Right atrium auricular region (tissue), 2 donors: ENCODE measurements at regions not wholly inside any gene's neighbourhood (a gene's known extent, or its start where the extent isn't known, plus 50 kb on each side); places are given as distances from the start of the nearest gene placed in this dataset.

Source experiments
- DNase-seq: peaks from one replicate; pipeline ENCODE4 v3.0.0-alpha.2; 2019; ENCODE audit warnings: low spot score
- H3K27ac ChIP-seq, 2 donors: fragments of 200-600 bp; sonication (generic); 1 replicate in 1 of 2; 2 replicates in 1 of 2; pipeline ENCODE4 v1.5.1; 2016 to 2019
- H3K27me3 ChIP-seq, 2 donors: fragments of 200-600 bp; sonication (generic); one replicate each; pipeline versions ENCODE4 v1.5.1 to v1.6.0; 2017 to 2019
- H3K36me3 ChIP-seq: fragments of 200-600 bp; sonication (generic); one replicate; pipeline ENCODE4 v1.5.1; 2016
- H3K4me1 ChIP-seq, 2 donors: fragments of 200-600 bp; sonication (generic); one replicate each; pipeline versions ENCODE4 v1.5.1 to v1.6.0; 2017 to 2019
- H3K4me3 ChIP-seq, 2 donors: fragments of 200-600 bp; sonication (generic); 1 replicate in 1 of 2; 2 replicates in 1 of 2; pipeline ENCODE4 v1.5.1; 2017 to 2019; ENCODE audit warnings: mild to moderate bottlenecking in 1 of 2, moderate library complexity in 1 of 2
- H3K9me3 ChIP-seq, 2 donors: fragments of 200-600 bp; sonication (generic); one replicate each; pipeline ENCODE4 v1.5.1; 2019
- CTCF ChIP-seq, 2 donors: fragments of 200-600 bp; sonication (generic); IDR thresholded peaks; one replicate each; pipeline ENCODE4 v1.5.1; 2019; ENCODE audit warnings: antibody characterized with exemption in 2 of 2

DNA sequence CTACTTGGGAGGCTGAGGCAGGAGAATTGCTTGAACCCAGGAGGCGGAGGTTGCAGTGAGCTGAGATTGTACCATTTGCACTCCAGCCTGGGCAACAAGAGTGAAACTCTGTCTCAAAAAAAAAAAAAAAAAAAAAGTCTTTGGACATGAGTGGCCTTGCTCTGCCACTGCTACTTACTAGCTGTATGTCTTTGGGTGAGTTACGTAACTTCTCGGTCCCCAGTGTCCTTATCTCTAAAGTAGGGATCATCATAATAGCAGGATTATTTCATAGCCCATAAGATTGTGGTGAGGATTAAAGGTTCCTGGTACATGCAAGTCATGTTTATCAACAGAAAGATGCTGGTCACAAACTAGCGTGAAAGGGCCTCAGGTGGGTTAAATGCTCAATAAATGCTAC, 53.9 kb upstream of the HEPHL1 start:
- H3K27me3 ChIP-seq: no peaks in the 10 kb centered on the region
- H3K9me3 ChIP-seq: no peaks in the 10 kb centered on the region
- H3K27ac ChIP-seq: no peak overlapping the region
- no peaks in the 10 kb centered on the region for H3K36me3 ChIP-seq
- H3K4me1 ChIP-seq: no peaks in the 10 kb centered on the region
- no peak for TF ChIP-seq CTCF (IDR thresholded peaks at IDR 0.05)
- no peak for DNase-seq
- H3K4me3 ChIP-seq: no peak overlapping the region

GRCh38 chr11:93967944-93968343, 53.2 kb upstream of the HEPHL1 start:
- H3K36me3 ChIP-seq: no peaks in the 10 kb centered on the region
- H3K27me3 ChIP-seq: no peaks in the 10 kb centered on the region
- no peak for DNase-seq
- no peaks in the 10 kb centered on the region for H3K9me3 ChIP-seq
- H3K4me3 ChIP-seq: no peak overlapping the region
- no peak for TF ChIP-seq CTCF (IDR thresholded peaks at IDR 0.05)
- no peaks in the 10 kb centered on the region for H3K4me1 ChIP-seq
- no peak overlapping the region for H3K27ac ChIP-seq

- H3K4me1 ChIP-seq: no peaks in the 10 kb centered on the region
- peaks cover 0 to 8% of the 10 kb centered on the region in 2 donors for H3K9me3 ChIP-seq
- H3K27ac ChIP-seq: no peak overlapping the region
- no peak overlapping the region for H3K4me3 ChIP-seq
- H3K36me3 ChIP-seq: no peaks in the 10 kb centered on the region
- no peak for DNase-seq
- no peak for TF ChIP-seq CTCF (IDR thresholded peaks at IDR 0.05)
- H3K27me3 ChIP-seq: no peaks in the 10 kb centered on the region
Observed at GRCh38 chr11:93969925-93970922, 50.9 kb upstream of the HEPHL1 start.
